Kidney epithelial cell (primary cell): ENCODE measurements at regions not wholly inside any gene's neighbourhood (a gene's known extent, or its start where the extent isn't known, plus 50 kb on each side); places are given as distances from the start of the nearest gene placed in this dataset.

ENCODE experiments used
- DNase-seq: peaks from one replicate; pipeline ENCODE4 v3.0.0-alpha.2; 2010; ENCODE audit warnings: low read depth
- H3K27me3 ChIP-seq: 2 replicates; pipeline ENCODE4 v1.6.0; 2011; ENCODE audit warnings: low read length; ENCODE audit not compliant: control insufficient read depth, insufficient read depth
- H3K36me3 ChIP-seq: 2 replicates; pipeline ENCODE4 v1.5.1; 2011; ENCODE audit warnings: low read length; ENCODE audit not compliant: control insufficient read depth, insufficient read depth
- H3K4me3 ChIP-seq: 2 replicates; pipeline ENCODE4 v1.5.1; 2011; ENCODE audit warnings: low read depth, mild to moderate bottlenecking, control low read depth, low read length
- TF ChIP-seq, protein P1 (sequence below): IDR thresholded peaks from 2 replicates; pipeline ENCODE4 v1.5.1; 2011; ENCODE audit warnings: mild to moderate bottlenecking, moderate library complexity, low read length, control low read depth, inconsistent platforms; ENCODE audit not compliant: insufficient read depth, poor library complexity, severe bottlenecking

DNA sequence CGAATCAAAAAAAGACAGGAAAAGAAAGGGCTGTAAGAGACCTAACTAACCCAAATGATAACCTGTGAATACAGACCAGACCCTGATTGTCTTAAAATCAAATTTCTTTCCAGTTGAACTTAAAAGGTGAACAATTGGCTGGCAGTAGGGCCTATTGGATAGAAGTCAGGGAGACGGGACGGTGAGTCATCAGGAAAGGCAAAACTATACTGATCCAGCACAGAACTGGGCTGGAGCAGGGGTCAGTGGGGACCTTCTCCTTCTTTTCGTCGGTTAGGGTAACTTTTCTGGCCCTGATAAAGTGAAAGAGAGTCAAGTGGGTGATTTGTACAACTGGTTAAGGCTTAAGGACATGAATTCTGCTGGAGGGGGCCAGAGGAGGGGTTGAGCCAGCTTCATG lies 84.9 kb upstream of the OTX2 start:
- TF ChIP-seq, protein P1, sequence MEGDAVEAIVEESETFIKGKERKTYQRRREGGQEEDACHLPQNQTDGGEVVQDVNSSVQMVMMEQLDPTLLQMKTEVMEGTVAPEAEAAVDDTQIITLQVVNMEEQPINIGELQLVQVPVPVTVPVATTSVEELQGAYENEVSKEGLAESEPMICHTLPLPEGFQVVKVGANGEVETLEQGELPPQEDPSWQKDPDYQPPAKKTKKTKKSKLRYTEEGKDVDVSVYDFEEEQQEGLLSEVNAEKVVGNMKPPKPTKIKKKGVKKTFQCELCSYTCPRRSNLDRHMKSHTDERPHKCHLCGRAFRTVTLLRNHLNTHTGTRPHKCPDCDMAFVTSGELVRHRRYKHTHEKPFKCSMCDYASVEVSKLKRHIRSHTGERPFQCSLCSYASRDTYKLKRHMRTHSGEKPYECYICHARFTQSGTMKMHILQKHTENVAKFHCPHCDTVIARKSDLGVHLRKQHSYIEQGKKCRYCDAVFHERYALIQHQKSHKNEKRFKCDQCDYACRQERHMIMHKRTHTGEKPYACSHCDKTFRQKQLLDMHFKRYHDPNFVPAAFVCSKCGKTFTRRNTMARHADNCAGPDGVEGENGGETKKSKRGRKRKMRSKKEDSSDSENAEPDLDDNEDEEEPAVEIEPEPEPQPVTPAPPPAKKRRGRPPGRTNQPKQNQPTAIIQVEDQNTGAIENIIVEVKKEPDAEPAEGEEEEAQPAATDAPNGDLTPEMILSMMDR: no peak
- no peak for DNase-seq

DNA sequence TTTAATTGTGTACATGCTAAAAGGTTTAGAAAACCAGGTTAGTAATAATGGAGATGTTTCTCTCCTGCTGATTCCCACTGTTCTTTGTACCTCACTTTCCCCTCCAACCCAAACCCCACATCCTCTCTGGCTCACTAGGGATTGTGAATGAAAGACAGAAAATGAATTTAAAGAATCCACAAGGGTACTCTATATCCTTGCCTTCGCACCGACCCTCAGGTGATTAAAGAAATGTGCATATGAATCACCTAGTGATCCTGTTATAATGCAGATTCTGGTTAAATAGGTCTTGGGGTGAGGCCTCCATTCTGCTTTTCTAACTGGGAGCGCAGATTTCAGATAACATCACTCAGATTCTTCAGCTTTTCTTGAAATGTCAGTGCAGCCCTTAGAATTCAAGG lies 84.3 kb upstream of the OTX2 start:
- no peaks in the 10 kb centered on the region for H3K36me3 ChIP-seq
- no peak for DNase-seq
- no peak overlapping the region for H3K4me3 ChIP-seq
- TF ChIP-seq, protein P1: no peak
- no peaks in the 10 kb centered on the region for H3K27me3 ChIP-seq

More for the DNA sequence above, 84.9 kb upstream of the OTX2 start:
- H3K4me3 ChIP-seq: no peak overlapping the region
- H3K27me3 ChIP-seq: no peaks in the 10 kb centered on the region
- no peaks in the 10 kb centered on the region for H3K36me3 ChIP-seq

DNA sequence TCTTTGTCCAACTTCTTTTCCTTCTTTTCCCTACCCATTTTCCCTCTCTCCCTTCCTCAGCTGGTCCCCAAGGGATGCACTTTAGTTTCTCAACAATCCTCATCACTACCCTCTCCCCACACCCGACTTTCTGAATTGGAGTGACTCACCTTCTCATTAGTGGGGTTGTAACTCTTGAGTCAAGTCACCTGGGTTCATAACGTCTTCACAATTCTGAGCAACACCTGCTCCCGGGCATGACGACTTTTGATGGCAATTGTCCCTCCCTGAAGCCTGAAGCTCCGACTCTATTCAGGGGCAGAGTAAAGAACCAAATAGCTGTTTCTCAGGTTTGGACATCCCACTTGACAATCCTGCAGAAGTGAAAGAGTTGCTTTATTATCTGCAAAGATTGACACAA lies 82.7 kb upstream of the OTX2 start:
- no peak for DNase-seq
- TF ChIP-seq, protein P1: no peak
- Histone ChIP-seq H3K4me3 (no peak overlapping the region), H3K27me3 (peaks cover 4% of the 10 kb centered on the region), H3K36me3 (no peaks in the 10 kb centered on the region)

DNA sequence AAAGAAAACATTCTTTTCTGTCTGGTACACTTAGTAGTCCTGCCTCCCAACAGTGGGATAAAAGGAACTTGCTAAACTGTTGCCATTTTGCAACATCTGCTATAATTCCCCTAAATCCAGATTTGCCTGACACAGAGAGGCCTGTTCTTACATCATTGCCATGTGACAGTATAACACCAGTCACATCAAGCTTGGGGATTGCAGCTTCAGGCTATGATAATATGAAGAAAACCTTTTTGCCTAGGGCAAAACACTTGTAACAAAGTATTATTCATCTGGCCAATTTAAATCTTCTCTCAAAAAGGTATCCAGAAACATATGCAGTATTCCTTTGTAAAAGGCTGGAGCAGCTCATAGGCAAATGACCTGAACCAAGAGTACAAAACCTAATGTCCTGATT lies 80.9 kb upstream of the OTX2 start:
- Histone ChIP-seq H3K27me3 (peaks cover 4% of the 10 kb centered on the region), H3K4me3 (no peak overlapping the region), H3K36me3 (no peaks in the 10 kb centered on the region)
- DNase-seq: no peak
- TF ChIP-seq, protein P1: no peak

DNA sequence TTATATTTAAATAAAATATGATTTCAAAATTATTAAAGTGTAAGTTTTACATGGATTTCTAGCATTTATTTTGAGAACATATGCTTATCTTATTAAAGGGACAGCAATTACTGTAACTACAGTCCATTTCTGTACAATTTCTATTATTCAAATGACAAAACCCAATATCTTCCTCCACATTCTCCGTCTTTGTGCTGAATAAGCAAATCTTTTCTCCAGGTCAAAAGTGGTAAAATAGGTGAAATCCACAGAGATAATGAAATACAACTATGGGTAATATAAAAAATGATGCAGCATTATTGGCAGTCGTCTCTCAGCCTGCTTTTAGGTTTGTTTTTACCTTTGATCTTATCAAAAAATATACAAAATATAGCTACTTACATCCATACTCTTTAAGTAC lies 79.4 kb upstream of the OTX2 start:
- no peaks in the 10 kb centered on the region for H3K36me3 ChIP-seq
- DNase-seq: no peak
- H3K4me3 ChIP-seq: no peak overlapping the region
- peaks cover 4% of the 10 kb centered on the region for H3K27me3 ChIP-seq
- TF ChIP-seq, protein P1: no peak

DNA sequence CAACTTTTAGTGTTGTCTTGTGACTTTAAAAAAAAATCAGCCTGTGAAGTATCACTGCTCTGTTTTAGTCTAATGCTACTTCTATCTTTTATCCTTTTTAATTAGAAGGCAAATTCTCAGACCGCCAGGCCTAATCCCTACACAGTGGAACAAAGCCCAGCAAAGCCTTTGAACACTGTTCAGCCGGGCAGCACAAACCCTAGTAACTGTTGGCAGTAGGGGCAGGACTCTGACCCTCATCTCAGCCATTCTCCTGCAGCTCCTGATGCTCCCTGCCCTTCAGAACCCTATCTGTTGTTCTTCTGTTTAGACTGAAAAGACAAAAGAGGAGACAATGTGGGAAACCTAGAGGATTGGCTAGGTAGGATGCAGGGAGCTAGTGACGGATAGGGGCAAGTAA lies 78.0 kb upstream of the OTX2 start:
- Histone ChIP-seq H3K4me3 (no peak overlapping the region), H3K36me3 (no peaks in the 10 kb centered on the region), H3K27me3 (peaks cover 4% of the 10 kb centered on the region)
- DNase-seq: no peak
- TF ChIP-seq, protein P1: no peak
